OCI-LY1 (cell line): ENCODE measurements at regions not wholly inside any gene's neighbourhood (a gene's known extent, or its start where the extent isn't known, plus 50 kb on each side); places are given as distances from the start of the nearest gene placed in this dataset.

ENCODE experiments used
- H2AFZ ChIP-seq: fragments of 200-600 bp; sonication (generic), shearing (Covaris generic); 2 replicates; pipeline ENCODE4 v1.6.0; 2014; ENCODE audit warnings: antibody characterized with exemption, mild to moderate bottlenecking, low read length
- H3F3A ChIP-seq: fragments of 200-600 bp; sonication (generic), shearing (Covaris generic); 2 replicates; pipeline ENCODE4 v1.6.0; 2014; ENCODE audit warnings: mild to moderate bottlenecking, antibody characterized with exemption, low read length, moderate library complexity; ENCODE audit not compliant: insufficient read depth
- H3K27ac ChIP-seq: fragments of 200-600 bp; sonication (generic); 2 replicates; pipeline ENCODE4 v1.5.1; 2014; ENCODE audit warnings: low read length, mixed run types, mild to moderate bottlenecking, low read depth; ENCODE audit not compliant: poor library complexity, severe bottlenecking
- H3K27me3 ChIP-seq: fragments of 200-600 bp; sonication (generic); 2 replicates; pipeline ENCODE4 v1.6.0; 2014; ENCODE audit warnings: antibody characterized with exemption, mild to moderate bottlenecking, low read length, moderate library complexity; ENCODE audit not compliant: insufficient read depth
- H3K36me3 ChIP-seq: fragments of 200-600 bp; sonication (generic); 2 replicates; pipeline ENCODE4 v1.6.1; 2014; ENCODE audit warnings: mild to moderate bottlenecking, antibody characterized with exemption, low read length, moderate library complexity, mixed read lengths; ENCODE audit not compliant: insufficient read depth
- H3K4me1 ChIP-seq: fragments of 200-600 bp; sonication (generic); 2 replicates; pipeline ENCODE4 v1.5.1; 2014; ENCODE audit warnings: mild to moderate bottlenecking, low read length, moderate library complexity; ENCODE audit not compliant: insufficient read depth, severe bottlenecking
- H3K4me2 ChIP-seq: fragments of 200-600 bp; sonication (generic), shearing (Covaris generic); 2 replicates; pipeline ENCODE4 v1.6.1; 2014; ENCODE audit warnings: low read length
- H3K4me3 ChIP-seq: fragments of 200-600 bp; sonication (generic); 2 replicates; pipeline ENCODE4 v1.5.1; 2014; ENCODE audit warnings: low read length, low read depth, mild to moderate bottlenecking, mixed read lengths; ENCODE audit not compliant: poor library complexity, severe bottlenecking
- H3K79me2 ChIP-seq: fragments of 200-600 bp; shearing (Covaris generic); 2 replicates; pipeline ENCODE4 v1.6.1; 2016; ENCODE audit warnings: mixed run types, low read length, mixed read lengths; ENCODE audit not compliant: insufficient read depth
- H3K9ac ChIP-seq: fragments of 200-600 bp; sonication (generic), shearing (Covaris generic); 2 replicates; pipeline ENCODE4 v1.6.1; 2014; ENCODE audit warnings: mild to moderate bottlenecking, low read length, mixed read lengths
- H3K9me2 ChIP-seq: fragments of 200-600 bp; sonication (generic), shearing (Covaris generic); 2 replicates; pipeline ENCODE4 v1.6.1; 2014; ENCODE audit warnings: low read depth, mild to moderate bottlenecking, low read length, mixed read lengths
- H3K9me3 ChIP-seq: fragments of 200-600 bp; shearing (Covaris generic); 2 replicates; pipeline ENCODE4 v1.6.1; 2014; ENCODE audit warnings: low read length, mixed read lengths
- H4K20me1 ChIP-seq: fragments of 200-600 bp; sonication (generic), shearing (Covaris generic); 2 replicates; pipeline ENCODE4 v1.6.0; 2016; ENCODE audit warnings: mild to moderate bottlenecking, low read length; ENCODE audit not compliant: insufficient read depth
- CTCF ChIP-seq: fragments of 200-600 bp; sonication (generic), shearing (Covaris generic); IDR thresholded peaks from 2 replicates; pipeline ENCODE4 v1.5.1; 2017; ENCODE audit warnings: mild to moderate bottlenecking, antibody characterized with exemption, low read length, moderate library complexity, mixed read lengths
- EZH2 ChIP-seq: fragments of 200-600 bp; sonication (generic), shearing (Covaris generic); IDR thresholded peaks from 2 replicates; pipeline ENCODE4 v1.8.0; 2017; ENCODE audit warnings: borderline replicate concordance, mixed run types, mild to moderate bottlenecking, antibody characterized with exemption, low read length, moderate library complexity, mixed read lengths

GRCh38 chr11:91263496-91264365 is 960.9 kb upstream of the FAT3 start:
- Histone ChIP-seq H3K4me1 (no peaks in the 10 kb centered on the region), H4K20me1 (no peaks in the 10 kb centered on the region), H3K9me2 (no peaks in the 10 kb centered on the region), H3K27ac (no peak overlapping the region), H3K4me3 (no peak overlapping the region), H3K36me3 (no peaks in the 10 kb centered on the region), H3K79me2 (no peaks in the 10 kb centered on the region), H3K27me3 (no peaks in the 10 kb centered on the region), H3K9ac (no peak overlapping the region), H2AFZ (no peak overlapping the region), H3F3A (no peaks in the 10 kb centered on the region), H3K4me2 (no peak overlapping the region), H3K9me3 (no peaks in the 10 kb centered on the region)
- TF ChIP-seq CTCF (no peak), EZH2 (no peak)

GRCh38 chr11:91261513-91261912 is 963.1 kb upstream of the FAT3 start:
- Histone ChIP-seq H3K4me1 (no peaks in the 10 kb centered on the region), H3K4me3 (no peak overlapping the region), H3K36me3 (no peaks in the 10 kb centered on the region), H2AFZ (no peak overlapping the region), H3K27me3 (no peaks in the 10 kb centered on the region), H3K9ac (no peak overlapping the region), H3K27ac (no peak overlapping the region), H3K9me3 (no peaks in the 10 kb centered on the region), H3K4me2 (no peak overlapping the region), H3F3A (no peaks in the 10 kb centered on the region), H4K20me1 (no peaks in the 10 kb centered on the region), H3K79me2 (no peaks in the 10 kb centered on the region), H3K9me2 (no peaks in the 10 kb centered on the region)
- TF ChIP-seq EZH2 (no peak), CTCF (peak; percentile 45; the same call in 1 of the 2 replicates)

GRCh38 chr11:91258876-91259275 is 965.7 kb upstream of the FAT3 start:
- no peaks in the 10 kb centered on the region for H3K27me3 ChIP-seq
- TF ChIP-seq CTCF (no peak), EZH2 (no peak)
- no peaks in the 10 kb centered on the region for H3K9me3 ChIP-seq

More at GRCh38 chr11:91258876-91259275, 965.7 kb upstream of the FAT3 start:
- Histone ChIP-seq H3K4me1 (no peaks in the 10 kb centered on the region), H3F3A (no peaks in the 10 kb centered on the region), H3K36me3 (no peaks in the 10 kb centered on the region), H4K20me1 (no peaks in the 10 kb centered on the region), H3K79me2 (no peaks in the 10 kb centered on the region), H3K4me2 (no peak overlapping the region), H2AFZ (no peak overlapping the region), H3K27ac (no peak overlapping the region), H3K4me3 (no peak overlapping the region), H3K9ac (no peak overlapping the region), H3K9me2 (no peaks in the 10 kb centered on the region)
